NCI-H2227 (cell line): ENCODE measurements at regions not wholly inside any gene's neighbourhood (a gene's known extent, or its start where the extent isn't known, plus 50 kb on each side); places are given as distances from the start of the nearest gene placed in this dataset.
A peak's percentile ranks its signal among the peaks of the same experiment; 100 is the strongest.
"Not testable (repeated sequence)": the region's sequence is repeated elsewhere in the genome, so short reads cannot be mapped to it uniquely, and the experiment has no call there.

ENCODE experiments used
- DNase-seq: peaks from one replicate; lab custom pipeline; 2025; ENCODE audit not compliant: unreplicated experiment; lab: John Stamatoyannopoulos, UW

- no peak for DNase-seq
These were observed 598.8 kb downstream of the C12orf50 start for GRCh38 chr12:87430444-87430843.

- DNase-seq = no peak
These were observed 600.4 kb downstream of the C12orf50 start for GRCh38 chr12:87428701-87429277.

DNA sequence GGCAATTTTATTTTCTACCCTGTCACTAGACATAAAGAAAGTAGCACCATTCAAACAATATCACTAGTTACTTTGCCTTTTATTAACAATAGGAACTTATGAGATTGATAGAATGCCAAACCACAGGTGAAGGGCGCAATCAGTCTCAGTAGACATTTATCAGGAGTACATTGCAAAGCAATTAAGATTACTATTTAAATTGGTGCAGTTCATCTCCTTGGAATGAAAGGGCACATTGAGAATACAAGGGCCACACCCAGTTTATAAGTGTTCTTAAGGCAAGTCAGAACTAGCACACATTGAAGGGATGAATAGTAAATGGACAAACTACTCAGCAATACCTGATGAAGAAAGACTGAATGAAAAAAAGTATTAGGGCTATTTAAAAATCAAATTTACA, 601.4 kb downstream of the C12orf50 start:
- DNase-seq = no peak

GRCh38 chr12:87425942-87426554, 603.2 kb downstream of the C12orf50 start:
- no peak for DNase-seq

- DNase-seq = not testable (repeated sequence)
These were observed 608.0 kb downstream of the C12orf50 start for GRCh38 chr12:87421233-87421632.

DNA sequence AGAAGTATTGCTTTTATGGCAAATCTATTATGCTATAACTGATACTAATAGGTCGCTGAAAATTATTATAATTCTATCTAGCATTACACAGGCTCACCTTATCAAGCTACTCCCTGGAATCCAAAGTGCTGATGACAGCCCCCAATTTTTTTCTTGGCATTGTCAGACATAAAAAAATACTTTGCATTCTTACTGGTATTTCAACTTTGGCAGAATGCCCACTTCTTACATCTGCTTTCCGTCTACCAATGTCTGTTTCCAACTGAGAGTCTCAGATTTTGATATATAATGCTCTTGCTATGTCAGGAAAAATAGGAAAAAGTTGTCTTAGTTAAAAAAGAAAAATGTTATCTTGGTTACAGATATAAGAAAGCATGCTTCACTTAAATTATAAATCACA, 615.4 kb downstream of the C12orf50 start:
- peak; percentile 3 for DNase-seq

- DNase-seq = no peak
These were observed 622.3 kb downstream of the C12orf50 start for GRCh38 chr12:87406926-87407325.

DNA sequence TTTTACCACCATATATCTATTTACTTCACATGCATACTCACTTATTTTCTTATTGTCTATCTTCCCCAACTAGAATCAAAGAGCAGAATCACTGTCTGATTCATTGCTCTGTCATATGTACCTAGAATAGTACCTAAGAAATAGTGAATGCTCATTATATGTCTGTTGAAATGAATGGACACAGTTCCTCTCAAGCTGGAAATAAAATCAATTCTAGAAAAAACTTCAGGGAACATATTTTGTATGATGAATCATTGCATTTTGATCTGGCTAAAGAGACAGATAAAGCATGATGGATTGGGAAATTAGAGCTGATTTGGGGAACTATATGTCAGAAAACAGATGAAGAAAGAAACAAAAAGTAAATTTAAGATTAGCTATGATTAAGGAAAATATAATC, 623.3 kb downstream of the C12orf50 start:
- no peak for DNase-seq

- DNase-seq = not testable (repeated sequence)
These were observed 635.0 kb downstream of the C12orf50 start for GRCh38 chr12:87394168-87394567.

GRCh38 chr12:87388376-87388775, 640.8 kb downstream of the C12orf50 start:
- DNase-seq = no peak

GRCh38 chr12:87385322-87385721, 643.9 kb downstream of the C12orf50 start:
- DNase-seq = no peak

- no peak for DNase-seq
These were observed 645.0 kb downstream of the C12orf50 start for GRCh38 chr12:87384226-87384625.

GRCh38 chr12:87383680-87384079, 645.5 kb downstream of the C12orf50 start:
- no peak for DNase-seq

DNA sequence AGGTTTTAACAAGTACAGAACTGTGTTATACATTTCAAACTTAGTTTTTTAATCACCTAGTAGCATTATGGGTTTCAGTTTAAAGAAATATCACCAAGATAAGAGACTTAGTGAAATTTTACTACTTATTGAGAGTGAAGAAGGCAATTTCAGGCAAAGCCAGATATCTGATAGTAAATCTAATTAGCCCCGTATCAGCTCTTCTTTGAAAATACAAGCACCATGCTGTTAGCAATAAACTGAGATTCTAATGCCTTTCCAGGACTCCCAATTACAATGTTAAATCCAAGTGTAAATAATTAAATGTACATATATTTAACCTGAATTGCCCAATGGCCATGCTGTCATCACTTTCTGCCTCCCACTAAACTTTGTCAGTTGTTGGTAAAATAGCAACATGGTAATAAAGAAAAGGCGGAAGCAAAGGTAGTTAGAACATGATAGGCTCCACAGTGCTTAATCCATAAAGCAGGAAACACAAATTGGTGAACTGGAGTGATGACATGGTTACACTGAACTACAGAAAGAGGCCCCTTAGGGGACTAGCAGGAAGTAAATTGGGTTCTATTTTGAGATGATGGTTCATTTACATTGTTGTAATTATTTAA, 646.1 kb downstream of the C12orf50 start:
- DNase-seq = no peak

GRCh38 chr12:87382436-87382835, 646.8 kb downstream of the C12orf50 start:
- DNase-seq = no peak

DNA sequence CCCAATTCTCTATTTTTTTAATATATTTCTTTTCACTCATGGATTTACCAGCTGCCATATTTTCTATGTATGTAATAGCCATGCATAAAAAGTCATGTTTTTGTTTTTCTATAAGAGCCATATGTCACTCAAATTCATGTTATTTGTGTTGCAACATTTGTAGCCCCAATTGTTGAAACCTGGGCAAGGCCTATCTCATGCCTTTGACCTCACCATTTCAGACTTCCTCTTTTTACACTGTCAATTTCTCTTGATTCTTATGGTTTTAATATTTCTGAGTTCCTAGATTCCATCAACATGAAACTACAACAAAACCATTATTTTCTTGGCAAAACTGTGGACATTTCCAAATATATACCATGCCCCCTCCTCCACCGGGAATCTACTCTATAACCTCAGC, 647.5 kb downstream of the C12orf50 start:
- DNase-seq = no peak

DNA sequence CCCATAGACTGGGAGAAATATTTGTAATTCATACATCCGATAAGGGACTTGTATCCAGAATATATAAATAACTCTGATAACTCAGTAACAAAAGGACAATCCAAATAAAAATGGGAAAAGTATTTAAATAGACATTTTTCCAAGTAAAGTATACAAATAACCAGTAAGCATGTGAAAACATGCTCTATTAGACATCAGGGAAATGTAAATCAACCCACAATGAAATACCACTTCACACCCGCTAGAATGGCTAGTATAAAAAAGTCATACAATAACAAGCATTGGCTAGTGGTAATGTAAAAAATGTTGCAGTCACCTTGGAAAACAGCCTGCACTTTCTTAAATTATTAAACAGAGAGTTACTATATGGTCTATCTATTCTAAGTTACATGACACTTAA, 650.7 kb downstream of the C12orf50 start:
- DNase-seq = no peak

GRCh38 chr12:87376722-87377121, 652.5 kb downstream of the C12orf50 start:
- DNase-seq = no peak

- DNase-seq = no peak
These were observed 660.0 kb downstream of the C12orf50 start for GRCh38 chr12:87369161-87369560.

DNA sequence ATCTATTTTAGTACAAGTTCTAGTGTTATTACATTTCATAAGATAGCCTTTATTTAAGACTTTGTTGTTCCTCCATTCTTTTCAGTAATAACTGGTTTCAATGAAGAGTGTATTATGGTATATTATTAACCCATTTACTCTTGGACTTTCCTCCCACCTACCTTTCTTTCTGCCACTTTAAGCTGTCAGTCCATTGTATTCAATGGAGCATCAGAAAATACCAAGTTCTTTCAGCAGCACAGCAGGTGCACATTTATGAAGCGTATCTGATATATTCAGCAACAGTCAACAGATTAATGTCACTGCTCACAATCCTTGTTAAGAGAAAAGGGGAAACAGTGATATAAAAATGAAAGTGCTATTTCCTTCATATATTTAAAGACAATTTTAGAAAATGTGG, 660.9 kb downstream of the C12orf50 start:
- DNase-seq = peak; percentile 91

DNA sequence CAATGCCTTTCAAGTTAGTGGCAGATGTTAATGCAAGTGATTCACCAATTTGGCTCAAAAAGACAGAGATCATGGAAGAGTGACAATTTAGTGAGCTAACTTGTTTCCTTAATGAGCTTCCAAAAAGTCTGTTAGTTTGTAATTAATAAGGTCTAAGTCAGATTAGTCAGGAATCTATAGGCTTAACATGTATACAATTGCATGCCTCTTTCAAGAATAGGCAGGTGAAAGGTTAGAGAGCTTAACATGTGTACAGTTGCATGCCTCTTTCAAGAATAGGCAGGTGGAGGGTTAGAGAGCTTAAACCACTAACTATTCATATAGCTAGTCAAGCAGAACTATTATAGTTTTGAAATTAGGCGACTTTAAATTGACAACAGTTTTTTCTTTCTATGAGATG, 663.8 kb downstream of the C12orf50 start:
- DNase-seq = no peak

DNA sequence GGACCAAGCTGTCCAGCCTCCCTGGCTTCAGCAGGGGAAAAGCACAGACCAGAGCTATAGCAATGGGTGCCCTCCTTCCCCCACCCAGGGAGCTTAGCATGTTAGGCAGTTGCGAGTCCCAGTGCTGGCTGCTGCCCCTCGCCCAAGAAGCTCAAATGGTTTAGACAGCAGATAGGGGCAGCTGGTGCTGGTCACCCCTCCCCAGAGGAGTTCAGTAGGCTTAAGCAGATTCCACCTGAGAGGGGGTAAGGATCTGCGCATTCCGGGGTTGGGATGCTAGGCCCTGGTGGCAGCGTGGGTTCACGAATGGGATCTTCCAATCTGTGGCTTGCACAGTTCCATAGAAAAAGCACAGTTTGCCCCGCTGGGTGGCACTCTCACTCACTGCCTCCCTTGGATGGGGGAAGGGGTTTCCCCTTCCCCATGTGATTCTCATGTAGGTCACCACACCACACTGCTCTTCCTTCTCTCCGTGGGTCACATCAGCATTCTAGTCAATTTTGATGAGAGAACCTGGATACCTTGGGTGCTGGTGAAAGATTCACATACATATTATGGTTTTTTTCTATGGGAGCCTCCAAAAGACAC, 665.6 kb downstream of the C12orf50 start:
- no peak for DNase-seq
